T47D (cell line): ENCODE measurements at regions not wholly inside any gene's neighbourhood (a gene's known extent, or its start where the extent isn't known, plus 50 kb on each side); places are given as distances from the start of the nearest gene placed in this dataset.
"Not testable (repeated sequence)": the region's sequence is repeated elsewhere in the genome, so short reads cannot be mapped to it uniquely, and the experiment has no call there.

Experiments used
- DNase-seq, 2 experiments: peaks; one replicate each; pipeline versions ENCODE4 v3.0.0 to v3.0.0-alpha.2; 2011 to 2012; ENCODE audit warnings: low read depth in 1 of 2, low spot score in 1 of 2
- JUND ChIP-seq: IDR thresholded peaks from 2 replicates; pipeline ENCODE4 v1.6.1; 2012; ENCODE audit warnings: low read depth
- in situ Hi-C: cut with HindIII; loops from 2 replicates; pipeline ENCODE4 v1.10.0; 2016; ENCODE audit warnings: low sequenced_read_pairs, low pct_unique_long_range_greater_than_20kb

DNA sequence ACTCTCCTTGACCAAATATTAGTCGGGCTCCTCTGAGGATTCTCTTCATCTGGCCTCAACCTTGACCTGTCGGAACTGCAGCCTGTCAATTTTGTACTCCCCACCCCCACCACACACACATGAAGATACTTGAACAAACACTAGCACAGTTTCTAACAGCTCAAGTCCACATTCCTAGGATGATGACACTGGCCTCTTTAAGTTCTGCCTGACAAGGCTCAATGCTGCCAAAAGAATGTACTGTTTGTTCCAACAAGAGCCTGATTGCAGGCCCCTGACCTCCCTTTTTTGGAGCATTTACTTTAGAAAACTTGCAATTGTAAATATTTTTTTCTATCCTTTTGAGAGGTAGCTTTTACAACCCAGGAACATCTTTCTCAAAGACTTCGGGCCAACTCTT, 169.2 kb upstream of the IRS2 start:
- in situ Hi-C loops: no loop called here
- no peak for DNase-seq
- no peak for TF ChIP-seq JUND

DNA sequence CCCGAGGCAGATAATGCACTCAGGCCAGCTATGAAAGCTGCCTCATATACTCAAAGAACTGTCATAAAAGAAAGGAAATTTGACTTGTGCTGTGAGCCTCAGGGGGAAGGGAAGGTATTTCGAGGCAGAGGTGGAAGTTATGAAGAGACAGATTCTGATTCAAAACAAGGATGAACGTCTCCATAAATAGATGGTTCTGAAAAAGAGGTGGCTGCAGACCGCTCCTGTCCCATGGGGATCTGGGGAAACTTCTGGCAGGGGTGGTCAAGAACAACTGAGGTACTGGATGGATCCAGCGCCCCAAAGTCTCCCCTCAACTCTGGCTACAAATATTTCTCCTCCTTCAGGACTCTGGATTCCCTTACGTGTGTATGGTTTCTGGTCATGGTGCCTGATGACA, 168.1 kb upstream of the IRS2 start:
- no peak for TF ChIP-seq JUND
- in situ Hi-C loops: no loop called here
- no peak for DNase-seq

DNA sequence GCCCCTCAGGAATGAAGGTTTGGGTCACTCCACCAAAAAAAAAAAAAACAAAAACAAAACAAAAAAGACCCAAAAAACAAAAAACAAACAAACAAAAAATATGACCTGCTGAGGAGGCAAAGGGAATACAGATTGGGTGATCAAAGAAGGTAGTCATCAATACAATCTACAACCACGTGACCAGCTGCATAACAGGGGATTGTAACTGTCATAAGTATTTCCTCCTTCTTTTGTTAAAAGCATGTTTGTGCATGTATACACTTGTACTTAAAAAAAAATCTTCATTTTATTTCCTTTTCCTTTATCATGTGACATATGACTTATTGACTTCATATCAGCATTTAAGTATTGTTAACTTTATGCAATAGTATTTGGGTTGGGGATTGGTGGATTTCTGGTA, 165.1 kb upstream of the IRS2 start:
- in situ Hi-C loops: no loop called here
- TF ChIP-seq JUND: no peak
- no peak for DNase-seq

DNA sequence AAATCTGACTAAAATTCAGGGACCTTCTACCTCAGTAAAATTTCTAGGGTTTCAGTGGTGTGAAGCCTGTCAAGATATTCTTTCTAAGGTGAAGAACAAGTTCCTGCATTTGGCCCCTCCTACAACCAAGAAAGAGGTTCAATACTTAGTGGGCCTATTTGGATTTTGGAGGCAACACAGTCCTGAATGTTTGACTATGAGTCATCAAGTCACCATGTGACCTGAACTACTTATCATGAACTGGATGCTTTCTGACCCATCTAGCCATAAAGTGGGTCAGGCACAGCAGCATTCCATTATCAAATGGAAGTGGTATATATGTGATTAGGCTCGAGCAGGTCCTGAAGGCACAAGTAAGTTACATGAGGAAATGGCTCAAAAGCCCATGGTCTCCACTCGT, 163.0 kb upstream of the IRS2 start:
- in situ Hi-C loops: no loop called here
- TF ChIP-seq JUND: no peak
- DNase-seq: no peak

DNA sequence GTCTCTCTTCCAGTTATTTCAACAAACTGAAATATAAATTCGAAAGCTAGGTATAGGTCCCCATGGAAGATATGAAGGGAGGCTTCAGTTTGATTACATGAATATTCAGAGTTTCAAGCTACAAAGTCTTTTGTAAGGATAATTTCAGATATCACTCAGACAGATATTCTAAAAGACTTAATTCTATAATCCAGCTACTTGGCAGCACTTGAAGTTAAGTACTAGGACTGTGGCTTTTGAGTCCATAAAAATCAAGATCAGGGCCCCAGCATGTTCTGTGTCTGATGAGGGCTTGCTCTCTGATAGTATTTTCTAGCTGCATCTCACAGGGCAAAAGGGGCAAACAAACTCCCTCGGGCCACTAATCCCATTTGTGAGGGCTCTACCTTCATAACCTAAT, 160.6 kb upstream of the IRS2 start:
- in situ Hi-C loops: no loop called here
- DNase-seq: no peak
- no peak for TF ChIP-seq JUND

DNA sequence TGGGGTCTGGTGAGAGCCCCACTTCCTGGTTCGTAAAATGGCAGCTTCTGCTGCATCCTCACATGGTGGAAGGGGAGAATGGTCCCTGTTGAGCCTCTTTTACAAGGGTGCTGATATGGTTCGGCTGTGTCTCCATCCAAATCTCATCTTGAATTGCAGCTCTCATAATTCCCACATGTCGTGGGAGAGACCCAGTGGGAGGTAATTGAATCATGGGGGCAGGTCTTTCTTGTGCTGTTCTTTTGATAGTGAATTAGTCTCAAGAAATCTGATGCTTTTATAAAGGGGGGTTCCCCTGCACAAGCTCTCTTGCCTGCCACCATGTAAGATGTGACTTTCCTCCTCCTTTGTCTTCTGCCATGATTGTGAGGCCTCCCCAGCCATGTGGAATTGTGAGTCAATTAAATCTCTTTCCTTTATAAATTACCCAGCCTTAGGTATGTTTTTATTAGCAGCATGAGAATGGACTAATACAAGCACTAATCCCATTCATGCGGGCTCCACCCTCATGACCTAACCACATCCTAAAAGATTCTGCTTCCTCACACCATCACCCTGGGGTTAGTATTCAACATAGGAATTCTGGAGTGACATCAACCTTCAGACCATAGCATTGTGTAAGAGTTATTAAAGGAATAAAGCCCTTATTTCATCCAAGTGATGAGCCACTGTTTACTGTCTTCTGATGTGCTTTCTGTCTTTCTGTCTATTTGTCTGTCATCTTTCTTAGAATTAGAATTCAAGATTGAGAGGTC, 159.0 kb upstream of the IRS2 start:
- TF ChIP-seq JUND: no peak
- in situ Hi-C loops: no loop called here
- DNase-seq: no peak

DNA sequence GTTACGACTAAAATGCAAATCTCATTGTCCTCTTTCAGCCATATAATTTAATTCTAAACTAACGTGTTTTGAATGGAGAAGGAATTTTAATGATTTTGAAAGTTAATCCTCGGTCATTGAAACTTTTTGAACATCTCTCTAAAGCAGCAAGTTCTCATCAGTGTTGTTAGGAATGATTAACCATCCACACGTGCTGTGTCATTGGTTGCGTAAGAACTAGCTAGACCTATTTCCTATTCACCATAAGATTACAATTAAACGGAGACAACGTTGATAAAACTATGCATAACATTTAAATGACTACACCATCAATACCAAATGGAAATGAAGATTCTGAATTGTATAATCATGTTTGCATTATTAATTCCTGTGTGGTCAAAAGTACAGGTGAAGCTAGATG, 155.6 kb upstream of the IRS2 start:
- DNase-seq: no peak
- in situ Hi-C loops: no loop called here

DNA sequence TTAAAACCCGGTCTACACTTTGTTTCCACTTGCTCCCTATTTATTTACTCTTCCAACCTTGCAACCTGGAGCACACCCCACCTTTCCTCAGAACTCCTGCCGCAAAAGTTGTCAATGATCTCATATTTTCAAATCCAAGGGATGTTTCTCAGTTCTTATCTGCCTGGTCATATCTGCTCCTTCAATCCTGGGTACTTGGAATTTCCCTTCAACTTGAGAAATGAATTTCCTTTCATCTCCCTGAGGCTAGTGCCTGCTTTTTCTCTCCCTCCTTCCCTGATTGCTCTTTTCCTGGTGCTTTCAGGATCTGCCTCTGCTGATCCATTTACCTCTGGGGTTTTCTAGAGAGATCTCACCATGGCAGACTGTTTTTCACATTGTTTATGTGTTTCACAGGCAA, 154.8 kb upstream of the IRS2 start:
- DNase-seq: no peak
- in situ Hi-C loops: no loop called here
- no peak for TF ChIP-seq JUND

More for the DNA sequence above, 155.6 kb upstream of the IRS2 start:
- TF ChIP-seq JUND: no peak

DNA sequence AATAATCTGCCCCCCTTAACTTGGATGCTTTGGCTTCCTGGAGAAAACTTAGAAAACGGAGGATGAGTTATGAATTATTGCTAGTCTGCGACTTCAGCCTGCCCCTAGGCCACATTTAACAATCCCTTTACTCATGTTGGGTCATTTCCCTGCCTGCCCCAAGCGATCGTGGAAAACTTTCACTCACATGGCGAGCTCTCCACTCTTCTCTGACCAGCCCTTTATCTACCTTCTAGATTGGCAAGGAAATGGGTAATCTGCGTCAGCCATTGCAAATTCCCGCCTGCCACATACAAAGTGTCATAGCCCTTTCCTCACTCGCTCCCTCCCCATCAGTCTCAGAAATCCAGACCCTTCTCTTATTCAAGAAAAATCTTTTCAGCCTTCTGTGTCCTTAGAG, 154.3 kb upstream of the IRS2 start:
- TF ChIP-seq JUND: no peak
- no peak for DNase-seq
- in situ Hi-C loops: no loop called here

DNA sequence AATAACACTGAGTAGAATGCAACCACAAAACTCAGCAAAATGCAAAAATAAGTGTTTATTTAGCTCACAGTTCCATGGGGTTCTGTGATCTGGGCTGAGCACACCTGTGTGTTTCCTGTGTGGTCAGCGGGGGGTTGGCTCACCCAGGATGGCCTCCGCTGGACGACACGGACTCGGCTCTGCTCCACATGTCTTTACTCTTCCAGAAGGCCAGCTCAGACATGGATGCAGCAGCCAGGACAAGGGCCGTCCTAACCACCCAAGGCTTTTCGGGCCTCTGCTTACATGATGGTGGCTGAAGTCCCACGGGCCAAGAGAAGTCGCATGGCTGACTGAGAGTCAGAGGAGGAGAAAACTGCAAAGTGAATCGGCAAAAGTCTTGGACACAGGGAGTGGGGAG, 153.5 kb upstream of the IRS2 start:
- no peak for TF ChIP-seq JUND
- in situ Hi-C loops: no loop called here
- no peak for DNase-seq

DNA sequence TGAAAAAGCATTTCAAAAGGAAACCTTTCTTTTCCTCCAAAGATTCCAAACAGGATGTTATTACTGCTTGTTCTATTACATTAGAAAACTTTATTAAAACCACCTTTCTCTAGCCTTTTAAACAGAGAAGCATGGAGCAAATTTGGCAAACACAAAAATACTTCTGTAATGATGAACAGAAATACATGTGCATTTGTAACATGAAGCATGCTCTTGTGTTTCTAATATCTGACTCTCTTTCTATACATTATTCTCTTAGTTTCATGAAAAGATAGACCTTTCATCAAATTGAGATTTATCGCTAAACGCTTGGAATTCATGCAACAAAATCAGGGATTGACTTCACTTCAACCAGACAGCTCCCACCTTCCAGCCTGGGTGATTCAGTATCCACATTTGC, 152.8 kb upstream of the IRS2 start:
- DNase-seq: no peak
- in situ Hi-C loops: no loop called here
- TF ChIP-seq JUND: no peak

DNA sequence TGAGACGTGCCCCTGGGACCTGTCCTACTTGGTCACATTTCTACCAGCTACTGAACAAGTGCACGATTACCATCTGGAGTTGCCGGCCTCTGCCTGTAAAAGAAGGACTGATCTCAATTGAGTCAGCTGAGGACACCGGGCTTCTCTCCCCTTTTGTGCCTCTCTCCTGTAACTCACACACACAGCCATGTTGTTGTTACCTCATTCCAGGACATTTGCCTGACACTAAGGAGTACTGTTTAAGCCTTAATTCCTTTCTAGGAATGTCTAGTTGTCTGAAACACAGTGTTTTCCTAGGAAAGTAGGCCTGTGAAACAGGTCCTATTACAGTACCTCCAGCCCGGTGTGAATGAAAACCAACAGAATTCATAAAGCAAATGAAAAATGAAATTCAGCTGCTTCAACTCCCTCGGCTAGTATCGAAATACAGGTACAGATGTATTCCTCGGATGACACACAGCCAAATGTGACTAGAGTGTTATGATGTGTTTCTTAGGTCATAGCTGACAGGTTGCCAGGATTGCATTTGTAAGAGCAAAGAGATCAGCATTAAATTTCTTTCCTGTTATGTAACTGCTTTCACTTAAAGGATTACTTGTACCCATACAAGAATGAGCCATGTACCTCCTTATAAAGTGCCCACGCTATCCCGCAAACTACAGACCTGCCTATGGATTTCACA, 152.0 kb upstream of the IRS2 start:
- in situ Hi-C loops: no loop called here
- TF ChIP-seq JUND: no peak
- DNase-seq: no peak

DNA sequence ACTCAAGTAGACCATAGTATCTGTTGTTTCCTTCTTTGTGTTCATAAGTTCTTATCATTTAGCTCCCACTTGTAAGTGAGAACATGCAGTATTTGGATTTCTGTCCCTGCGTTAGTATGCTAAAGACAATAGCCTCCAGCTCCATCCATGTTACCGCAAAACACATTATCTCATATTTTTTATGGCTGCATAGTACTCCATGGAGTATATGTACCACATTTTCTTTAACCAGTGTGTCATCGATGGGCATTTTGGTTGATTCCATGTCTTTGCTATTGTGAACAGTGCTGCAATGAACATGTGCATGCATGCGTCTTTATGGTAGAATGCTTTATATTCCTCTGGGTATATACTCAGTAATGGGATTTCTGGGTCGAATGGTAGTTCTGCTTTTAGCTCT, 148.1 kb upstream of the IRS2 start:
- in situ Hi-C loops, DNase-seq: not testable (repeated sequence)

DNA sequence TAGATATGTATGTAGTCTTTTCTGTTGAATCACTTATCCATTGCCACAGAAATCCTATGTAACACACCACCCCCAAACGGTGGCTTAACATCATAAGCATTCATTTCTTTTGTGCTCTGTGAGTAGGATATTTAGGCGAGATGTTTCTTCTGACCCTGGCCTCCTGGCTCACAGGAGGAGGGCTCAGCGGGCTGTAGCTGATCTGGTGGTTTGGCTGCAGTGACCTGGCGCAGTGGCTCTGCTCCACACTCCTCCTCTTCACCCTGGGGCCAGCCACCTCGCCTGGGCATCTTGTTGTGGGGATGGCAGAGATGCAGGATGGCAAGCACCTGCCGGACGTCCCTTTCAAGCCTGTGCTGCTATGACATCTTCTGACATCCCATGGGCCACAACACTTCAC, 147.1 kb upstream of the IRS2 start:
- no peak for TF ChIP-seq JUND
- no peak for DNase-seq
- in situ Hi-C loops: no loop called here
